Left kidney (tissue), 1 donor: ENCODE measurements at regions not wholly inside any gene's neighbourhood (a gene's known extent, or its start where the extent isn't known, plus 50 kb on each side); places are given as distances from the start of the nearest gene placed in this dataset.
"Not testable (repeated sequence)": the region's sequence is repeated elsewhere in the genome, so short reads cannot be mapped to it uniquely, and the experiment has no call there.

Source experiments
- DNase-seq: peaks from one replicate; pipeline ENCODE4 v3.0.0-alpha.2; 2013

- DNase-seq: no peak
Measured at GRCh38 chr7:9210114-9210513, 776.7 kb downstream of the NXPH1 start.

GRCh38 chr7:9217204-9217603 lies 783.8 kb downstream of the NXPH1 start:
- DNase-seq: no peak

- no peak for DNase-seq
Measured at GRCh38 chr7:9226500-9226899, 793.1 kb downstream of the NXPH1 start.

DNA sequence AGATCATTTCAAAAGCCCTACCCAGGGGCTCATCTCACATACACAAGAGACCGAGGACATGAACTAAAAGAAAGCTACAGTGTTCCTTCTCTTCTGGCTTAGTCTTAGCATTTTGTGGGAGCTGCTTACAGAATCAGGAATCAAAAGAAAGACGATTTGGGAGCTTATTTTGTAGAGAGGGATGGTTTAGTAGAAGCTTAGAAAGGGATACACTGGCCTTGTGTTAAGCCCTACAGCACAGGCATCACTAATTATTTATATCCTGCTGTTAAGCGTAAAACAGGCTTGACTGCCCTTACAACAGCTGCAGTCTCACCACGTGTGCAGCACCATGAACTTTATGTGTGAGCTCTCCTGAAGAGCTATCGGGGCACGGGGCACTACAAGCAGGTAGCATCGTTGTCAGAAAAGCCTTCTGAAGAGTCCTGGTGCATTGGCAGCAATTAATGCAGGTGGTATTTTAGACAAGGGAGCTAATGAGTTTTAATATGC lies 798.3 kb downstream of the NXPH1 start:
- peak; percentile 10 for DNase-seq

- no peak for DNase-seq
Measured at GRCh38 chr7:9240001-9240400, 806.6 kb downstream of the NXPH1 start.

- DNase-seq: no peak
Measured at GRCh38 chr7:9241826-9242225, 808.4 kb downstream of the NXPH1 start.

GRCh38 chr7:9242636-9243035 lies 809.2 kb downstream of the NXPH1 start:
- DNase-seq: no peak

- no peak for DNase-seq
Measured at GRCh38 chr7:9250876-9251275, 817.5 kb downstream of the NXPH1 start.

DNA sequence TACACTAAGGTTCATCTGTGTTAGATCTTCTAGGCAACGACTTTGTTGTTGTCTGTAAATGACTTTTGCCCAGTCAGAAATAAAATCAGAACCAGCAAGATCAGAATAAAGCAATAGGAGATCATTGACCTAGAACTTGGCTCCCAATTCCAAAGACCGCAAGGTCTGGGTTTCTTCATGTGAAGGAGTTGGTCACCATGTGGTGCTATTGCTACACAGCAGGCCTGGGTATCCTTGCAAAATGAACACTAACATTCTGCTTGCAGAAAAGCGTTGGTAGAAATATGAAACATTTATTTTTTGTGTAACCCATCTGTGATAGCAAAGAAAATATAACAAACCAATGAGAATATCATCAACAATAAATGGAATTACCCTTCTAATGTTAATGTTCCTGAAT lies 831.0 kb downstream of the NXPH1 start:
- no peak for DNase-seq

DNA sequence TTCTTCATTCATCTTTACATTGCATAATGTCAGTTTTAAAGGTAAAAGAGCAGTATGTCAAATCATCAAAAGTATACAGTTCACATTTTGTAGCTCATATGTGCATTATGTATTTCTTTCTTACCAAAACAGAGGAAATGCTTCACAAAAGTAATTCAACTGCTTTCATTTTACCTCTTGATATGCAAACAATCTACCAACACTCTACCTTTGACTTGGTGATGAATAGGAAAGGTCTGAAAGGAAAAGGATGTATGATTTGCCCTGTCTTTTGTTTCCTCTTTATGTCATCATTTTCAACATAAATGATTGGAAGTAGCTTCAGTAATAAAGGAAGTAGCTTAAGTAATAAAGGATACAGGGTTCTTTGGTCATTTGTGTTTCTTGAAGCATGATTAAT lies 846.7 kb downstream of the NXPH1 start:
- no peak for DNase-seq

DNA sequence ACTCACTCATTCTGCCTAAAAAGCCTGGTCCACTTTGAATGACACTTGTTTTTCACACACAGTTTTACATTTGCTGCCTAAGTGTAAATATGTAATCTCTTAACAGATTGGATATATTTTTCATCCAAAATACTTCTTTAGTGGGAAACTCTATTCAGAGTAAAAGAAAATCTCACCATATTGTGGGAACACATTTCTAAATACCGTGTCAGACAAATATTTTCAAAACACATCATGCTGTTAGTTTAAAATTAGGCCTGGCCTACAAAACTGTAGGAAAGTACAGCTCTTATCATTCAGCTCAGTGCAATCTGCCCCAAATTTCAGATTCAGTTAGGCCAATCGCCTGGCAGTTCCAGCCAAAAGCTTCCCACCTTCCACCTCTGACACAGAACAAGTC lies 849.8 kb downstream of the NXPH1 start:
- DNase-seq: no peak

DNA sequence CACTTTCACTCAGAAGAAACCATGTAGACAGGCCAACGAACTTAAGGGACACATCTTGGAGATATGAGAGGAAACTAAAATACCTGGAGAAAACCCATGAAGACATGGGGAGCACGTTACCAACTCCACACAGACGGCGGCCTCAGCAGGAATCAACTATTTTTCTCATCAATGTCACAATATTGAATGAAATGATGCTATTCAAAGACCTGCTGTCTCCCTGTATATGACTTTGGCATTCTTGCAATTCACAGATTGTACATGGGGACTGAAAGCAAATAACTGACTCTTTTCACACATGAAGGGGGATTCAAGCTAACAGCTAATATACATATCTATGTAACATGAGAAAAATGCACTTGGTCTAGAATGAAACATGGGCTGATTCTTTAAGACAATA lies 869.0 kb downstream of the NXPH1 start:
- no peak for DNase-seq

DNA sequence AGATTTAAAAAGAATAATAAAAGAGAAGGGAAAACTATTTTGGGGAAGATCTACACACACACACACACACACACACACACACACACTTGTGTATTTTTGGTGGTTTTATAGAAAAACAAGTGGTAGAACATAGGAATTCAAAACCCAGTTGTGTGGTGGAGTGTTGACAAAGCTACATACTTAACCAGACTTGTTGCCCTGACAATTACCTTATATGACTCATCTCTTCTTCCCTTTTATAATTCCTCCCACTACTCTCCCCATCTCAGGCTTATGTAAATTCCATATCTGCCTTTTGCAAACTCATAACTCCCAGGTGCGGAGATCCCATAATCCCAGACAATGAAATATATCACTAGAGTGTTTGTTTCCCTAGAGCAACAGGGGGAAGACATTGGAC lies 873.7 kb downstream of the NXPH1 start:
- DNase-seq: no peak

- DNase-seq: no peak
Measured at GRCh38 chr7:9324513-9324912, 891.1 kb downstream of the NXPH1 start.

- no peak for DNase-seq
Measured at GRCh38 chr7:9328296-9328695, 894.9 kb downstream of the NXPH1 start.

DNA sequence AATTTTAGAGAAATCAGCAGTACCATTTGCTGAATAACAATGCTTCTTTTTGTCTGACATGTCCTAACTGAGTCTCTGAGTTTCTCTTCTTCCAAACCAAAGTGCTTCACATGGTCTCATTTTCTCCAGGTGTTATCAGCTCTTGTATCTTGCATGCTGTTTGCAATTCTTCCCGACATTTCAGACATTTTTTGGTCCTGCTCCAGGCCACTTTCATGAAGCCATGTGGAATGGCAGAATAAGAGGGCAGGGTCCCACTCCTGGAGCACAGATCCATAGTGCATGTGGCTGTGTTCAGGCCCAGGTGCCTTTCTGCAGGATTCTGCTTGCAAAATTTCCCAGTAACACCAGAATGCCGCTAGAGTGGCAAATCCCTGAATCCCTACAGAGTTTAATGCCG lies 916.2 kb downstream of the NXPH1 start:
- no peak for DNase-seq

DNA sequence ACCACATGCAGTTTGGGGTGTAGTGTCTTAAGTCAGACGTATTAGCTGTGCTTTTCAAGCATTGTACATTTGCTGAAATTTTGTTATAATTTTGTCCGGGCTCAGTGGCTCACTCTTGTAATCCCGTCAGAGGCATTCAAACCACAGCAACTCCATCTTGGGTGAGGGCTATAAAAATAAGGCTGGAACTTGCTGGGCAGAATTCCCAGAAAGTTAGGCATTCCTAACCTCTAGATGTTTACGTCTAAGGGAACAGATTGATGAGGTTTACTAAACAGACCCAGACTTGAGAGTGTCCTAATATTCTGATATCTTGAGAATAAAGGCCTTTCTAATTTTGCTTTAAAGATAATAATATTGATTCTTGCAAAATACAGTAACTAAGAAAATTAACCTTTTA lies 957.8 kb downstream of the NXPH1 start:
- no peak for DNase-seq

DNA sequence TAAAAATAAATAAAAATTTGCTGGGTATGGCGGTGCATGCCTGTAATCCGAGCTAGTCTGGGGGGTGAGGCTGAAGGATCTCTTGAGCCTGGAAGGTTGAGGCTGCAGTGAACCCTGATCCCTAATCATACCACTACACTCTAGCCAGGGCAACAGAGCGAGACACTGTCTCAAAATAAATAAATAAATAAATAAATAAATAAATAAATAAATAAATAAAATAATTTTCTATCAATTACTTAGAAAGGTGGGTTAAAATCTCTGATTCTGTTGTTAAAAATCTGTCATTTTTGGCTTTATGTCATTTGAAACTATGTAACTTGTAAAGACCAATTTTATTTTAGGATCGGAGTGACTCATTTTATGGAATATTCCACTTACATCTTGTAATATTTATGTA lies 958.6 kb downstream of the NXPH1 start:
- no peak for DNase-seq

- not testable (repeated sequence) for DNase-seq
Measured at GRCh38 chr7:9404386-9404785, 971.0 kb downstream of the NXPH1 start.

DNA sequence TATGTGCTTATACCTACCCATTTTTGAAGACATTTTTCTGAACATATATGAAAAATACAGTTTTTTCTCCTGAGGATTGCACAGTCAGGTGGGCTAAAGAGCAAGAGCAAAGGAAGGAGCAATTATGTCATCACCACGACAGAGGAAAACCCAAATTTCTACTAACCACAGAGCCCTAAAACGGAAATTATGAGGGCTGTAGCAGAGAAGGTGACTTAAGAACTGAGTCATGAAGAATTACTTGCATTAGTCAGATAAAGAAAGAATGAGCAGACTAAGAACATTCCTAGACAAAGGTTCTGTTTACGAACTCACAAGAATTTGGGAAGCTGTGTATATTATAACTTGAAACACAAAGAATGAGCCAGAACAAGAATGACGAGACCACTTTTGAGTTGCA lies 974.4 kb downstream of the NXPH1 start:
- DNase-seq: no peak

- DNase-seq: no peak
Measured at GRCh38 chr7:9453521-9453920, 1020.1 kb downstream of the NXPH1 start.

DNA sequence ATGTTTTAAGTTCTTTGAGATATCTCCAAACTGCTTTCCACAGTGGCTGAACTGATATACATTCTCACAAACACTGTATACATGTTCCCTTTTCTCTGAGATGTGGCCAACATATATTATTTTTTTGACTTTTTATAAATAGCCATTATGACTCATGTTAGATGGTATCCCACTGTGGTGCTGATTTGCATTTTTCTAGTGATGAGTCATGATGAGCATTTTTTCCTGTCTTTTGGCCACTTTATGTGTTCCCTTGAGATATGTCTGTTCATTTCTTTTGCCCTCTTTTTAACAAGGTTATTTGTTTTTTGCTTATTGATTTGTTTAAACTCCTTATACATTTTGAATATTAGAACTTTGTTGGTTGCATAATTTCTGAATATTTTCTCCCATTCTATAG lies 1055.1 kb downstream of the NXPH1 start:
- DNase-seq: no peak

GRCh38 chr7:9498303-9498702 lies 1064.9 kb downstream of the NXPH1 start:
- DNase-seq: no peak

GRCh38 chr7:9502269-9502668 lies 1068.9 kb downstream of the NXPH1 start:
- no peak for DNase-seq

DNA sequence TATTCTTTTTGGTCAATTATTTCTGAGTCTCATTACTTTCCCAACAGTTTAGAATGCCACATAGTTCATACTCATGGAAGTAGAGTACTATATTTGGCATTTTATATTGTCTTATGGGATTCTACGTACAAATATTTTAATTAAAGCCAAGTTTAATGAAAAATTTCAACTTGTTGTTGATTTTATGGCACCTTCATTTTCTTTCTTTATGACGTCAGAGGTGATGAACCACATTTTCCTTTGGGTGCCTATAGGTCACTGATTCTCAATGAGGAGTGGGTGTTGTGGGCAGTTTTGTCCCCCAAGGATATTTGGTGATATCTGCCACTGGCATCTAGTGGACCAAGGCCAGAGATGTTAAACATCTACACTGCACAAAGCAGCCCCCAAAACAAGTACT lies 1071.3 kb downstream of the NXPH1 start:
- DNase-seq: no peak
